T-helper 1 cell treated with Interleukin-12 subunit alpha and Interleukin-12 subunit beta and Interleukin-4 antibody, amounts not matched to agents 30 μg/mL and 1 μg/mL, for 36 hours (primary cell): ENCODE measurements at regions not wholly inside any gene's neighbourhood (a gene's known extent, or its start where the extent isn't known, plus 50 kb on each side); places are given as distances from the start of the nearest gene placed in this dataset.
"Not testable (repeated sequence)": the region's sequence is repeated elsewhere in the genome, so short reads cannot be mapped to it uniquely, and the experiment has no call there.

Experiments used
- H3K27ac Mint-ChIP-seq: one replicate; pipeline ENCODE4 v1.8.0; 2021; ENCODE audit warnings: mild to moderate bottlenecking, mixed read lengths
- H3K27me3 Mint-ChIP-seq: one replicate; pipeline ENCODE4 v1.8.0; 2021; ENCODE audit warnings: low read depth, mixed read lengths
- H3K36me3 Mint-ChIP-seq: one replicate; pipeline ENCODE4 v1.8.0; 2021; ENCODE audit warnings: low read depth, mixed read lengths
- H3K4me1 Mint-ChIP-seq: one replicate; pipeline ENCODE4 v1.8.0; 2021; ENCODE audit warnings: low read depth, mixed read lengths
- H3K4me3 Mint-ChIP-seq: one replicate; pipeline ENCODE4 v1.8.0; 2021; ENCODE audit warnings: mild to moderate bottlenecking, moderate library complexity, mixed read lengths
- H3K9me3 Mint-ChIP-seq: one replicate; pipeline ENCODE4 v1.8.0; 2021; ENCODE audit warnings: mixed read lengths

GRCh38 chr4:49141955-49142354 lies 155.9 kb downstream of the CWH43 start:
- H3K27ac Mint-ChIP-seq = not testable (repeated sequence)
- peaks cover 54% of the 10 kb centered on the region for H3K9me3 Mint-ChIP-seq

GRCh38 chr4:49147143-49147542 lies 161.1 kb downstream of the CWH43 start:
- peaks cover 65% of the 10 kb centered on the region for H3K9me3 Mint-ChIP-seq

More at GRCh38 chr4:49141955-49142354, 155.9 kb downstream of the CWH43 start:
- not testable (repeated sequence) for H3K4me1 Mint-ChIP-seq, H3K27me3 Mint-ChIP-seq, H3K4me3 Mint-ChIP-seq
- H3K36me3 Mint-ChIP-seq = peaks cover 28% of the 10 kb centered on the region

GRCh38 chr4:49147596-49147995 lies 161.5 kb downstream of the CWH43 start:
- not testable (repeated sequence) for H3K27me3 Mint-ChIP-seq, H3K4me3 Mint-ChIP-seq, H3K4me1 Mint-ChIP-seq, H3K27ac Mint-ChIP-seq
- Mint-ChIP-seq H3K9me3 (peaks cover 65% of the 10 kb centered on the region), H3K36me3 (peaks cover 42% of the 10 kb centered on the region)

More at GRCh38 chr4:49147143-49147542, 161.1 kb downstream of the CWH43 start:
- H3K4me3 Mint-ChIP-seq, H3K27ac Mint-ChIP-seq, H3K27me3 Mint-ChIP-seq, H3K4me1 Mint-ChIP-seq: not testable (repeated sequence)
- peaks cover 42% of the 10 kb centered on the region for H3K36me3 Mint-ChIP-seq

GRCh38 chr4:49149006-49149975 lies 163.2 kb downstream of the CWH43 start:
- Mint-ChIP-seq H3K36me3 (peaks cover 46% of the 10 kb centered on the region), H3K9me3 (peaks cover 65% of the 10 kb centered on the region)
- H3K27ac Mint-ChIP-seq, H3K4me1 Mint-ChIP-seq, H3K27me3 Mint-ChIP-seq, H3K4me3 Mint-ChIP-seq: not testable (repeated sequence)

- not testable (repeated sequence) for H3K4me3 Mint-ChIP-seq, H3K27me3 Mint-ChIP-seq, H3K27ac Mint-ChIP-seq, H3K4me1 Mint-ChIP-seq
- H3K9me3 Mint-ChIP-seq = peaks cover 68% of the 10 kb centered on the region
- peaks cover 51% of the 10 kb centered on the region for H3K36me3 Mint-ChIP-seq
These were observed 164.4 kb downstream of the CWH43 start for GRCh38 chr4:49150351-49151083.

- not testable (repeated sequence) for H3K27me3 Mint-ChIP-seq, H3K4me1 Mint-ChIP-seq, H3K4me3 Mint-ChIP-seq, H3K27ac Mint-ChIP-seq
- peaks cover 51% of the 10 kb centered on the region for H3K36me3 Mint-ChIP-seq
- peaks cover 76% of the 10 kb centered on the region for H3K9me3 Mint-ChIP-seq
These were observed 166.9 kb downstream of the CWH43 start for GRCh38 chr4:49153011-49153410.

- Mint-ChIP-seq H3K9me3 (peaks cover 69% of the 10 kb centered on the region), H3K36me3 (peaks cover 46% of the 10 kb centered on the region)
- H3K4me3 Mint-ChIP-seq, H3K27ac Mint-ChIP-seq, H3K4me1 Mint-ChIP-seq, H3K27me3 Mint-ChIP-seq: not testable (repeated sequence)
These were observed 168.4 kb downstream of the CWH43 start for GRCh38 chr4:49154308-49155103.

GRCh38 chr4:49155270-49155669 lies 169.2 kb downstream of the CWH43 start:
- not testable (repeated sequence) for H3K27ac Mint-ChIP-seq, H3K4me1 Mint-ChIP-seq, H3K27me3 Mint-ChIP-seq, H3K4me3 Mint-ChIP-seq
- H3K36me3 Mint-ChIP-seq = peaks cover 42% of the 10 kb centered on the region
- peaks cover 63% of the 10 kb centered on the region for H3K9me3 Mint-ChIP-seq

- Mint-ChIP-seq H3K9me3 (peaks cover 55% of the 10 kb centered on the region), H3K36me3 (peaks cover 34% of the 10 kb centered on the region)
- H3K4me3 Mint-ChIP-seq, H3K27ac Mint-ChIP-seq, H3K4me1 Mint-ChIP-seq, H3K27me3 Mint-ChIP-seq: not testable (repeated sequence)
These were observed 170.2 kb downstream of the CWH43 start for GRCh38 chr4:49156309-49156708.

- Mint-ChIP-seq H3K9me3 (peaks cover 55% of the 10 kb centered on the region), H3K36me3 (peaks cover 34% of the 10 kb centered on the region)
- not testable (repeated sequence) for H3K4me1 Mint-ChIP-seq, H3K27me3 Mint-ChIP-seq, H3K27ac Mint-ChIP-seq, H3K4me3 Mint-ChIP-seq
These were observed 171.6 kb downstream of the CWH43 start for GRCh38 chr4:49157630-49158029.

GRCh38 chr4:49161111-49161541 lies 175.1 kb downstream of the CWH43 start:
- H3K4me3 Mint-ChIP-seq, H3K27ac Mint-ChIP-seq, H3K36me3 Mint-ChIP-seq, H3K27me3 Mint-ChIP-seq, H3K4me1 Mint-ChIP-seq: not testable (repeated sequence)
- H3K9me3 Mint-ChIP-seq = peaks cover 24% of the 10 kb centered on the region

GRCh38 chr4:49164916-49165315 lies 178.8 kb downstream of the CWH43 start:
- not testable (repeated sequence) for H3K27me3 Mint-ChIP-seq, H3K27ac Mint-ChIP-seq, H3K36me3 Mint-ChIP-seq, H3K4me3 Mint-ChIP-seq, H3K4me1 Mint-ChIP-seq, H3K9me3 Mint-ChIP-seq

- not testable (repeated sequence) for H3K27me3 Mint-ChIP-seq, H3K27ac Mint-ChIP-seq, H3K9me3 Mint-ChIP-seq, H3K36me3 Mint-ChIP-seq, H3K4me1 Mint-ChIP-seq, H3K4me3 Mint-ChIP-seq
These were observed 191.8 kb downstream of the CWH43 start for GRCh38 chr4:49177847-49178246.

- not testable (repeated sequence) for H3K4me1 Mint-ChIP-seq, H3K4me3 Mint-ChIP-seq, H3K9me3 Mint-ChIP-seq, H3K36me3 Mint-ChIP-seq, H3K27me3 Mint-ChIP-seq, H3K27ac Mint-ChIP-seq
These were observed 195.0 kb downstream of the CWH43 start for GRCh38 chr4:49181088-49181487.
